ENCODE measurements at regions not wholly inside any gene's neighbourhood (a gene's known extent, or its start where the extent isn't known, plus 50 kb on each side); places are given as distances from the start of the nearest gene placed in this dataset.

DNA sequence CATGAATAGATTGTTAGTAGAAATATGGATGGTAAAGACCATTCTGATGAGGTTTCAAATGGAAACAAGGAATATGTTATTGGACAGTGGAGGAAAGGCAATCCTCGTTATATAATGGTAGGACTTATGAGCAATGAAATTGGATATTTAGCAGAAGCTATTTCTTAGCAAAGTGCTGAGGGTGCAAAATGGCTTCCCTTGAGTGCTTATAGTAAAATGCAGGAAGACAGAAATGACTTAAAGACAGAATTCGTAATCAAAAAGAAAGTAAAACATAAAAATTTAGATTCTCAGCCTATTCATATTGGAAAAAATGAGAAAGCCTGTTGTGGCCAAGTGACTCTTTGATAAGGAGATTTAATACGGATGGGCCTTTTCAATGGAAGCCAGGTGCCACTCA lies 102.1 kb upstream of the ADRA1B start:
- no peak overlapping the region for H3K27ac Mint-ChIP-seq

DNA sequence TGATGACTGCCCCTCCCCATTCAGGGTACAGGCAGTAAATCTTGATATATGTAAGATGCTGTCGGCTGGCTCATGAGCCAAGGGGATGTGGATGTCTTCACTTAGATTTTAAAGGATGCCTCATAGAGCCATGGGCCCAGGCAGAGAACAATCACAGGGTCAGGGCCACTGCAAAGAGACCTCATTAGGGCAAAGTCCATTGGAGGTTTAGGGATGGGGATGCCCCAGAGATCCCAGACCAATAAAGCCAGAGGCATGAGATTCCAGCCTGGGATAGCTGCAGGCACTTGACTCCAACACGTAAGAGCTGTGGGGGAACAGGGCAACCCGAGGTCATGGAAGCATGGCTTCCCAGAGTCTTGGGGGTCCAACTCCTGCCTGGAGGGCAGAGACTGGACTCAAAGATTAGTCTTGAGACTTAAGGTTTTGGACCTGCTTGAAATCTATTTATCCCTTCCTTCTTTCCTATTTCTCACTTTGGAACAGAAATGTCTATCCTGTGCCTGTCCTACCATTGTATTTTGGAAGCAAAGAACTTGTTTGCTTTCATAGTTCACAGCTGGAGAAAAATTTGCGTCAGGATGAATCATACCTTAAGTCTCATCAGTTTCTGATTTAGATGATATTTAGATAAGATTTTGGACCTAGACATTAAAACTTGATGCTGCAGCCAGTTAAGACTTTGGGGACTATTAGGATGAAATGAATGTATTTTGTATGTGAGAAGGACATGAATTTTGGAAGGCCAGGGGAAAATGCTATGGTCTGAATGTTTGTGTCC lies 101.3 kb upstream of the ADRA1B start:
- Mint-ChIP-seq H3K27me3 (peaks cover 3% of the 10 kb centered on the region), H3K4me1 (no peaks in the 10 kb centered on the region), H3K9me3 (peaks cover 2% of the 10 kb centered on the region), H3K27ac (no peak overlapping the region), H3K4me3 (no peak overlapping the region), H3K36me3 (no peaks in the 10 kb centered on the region)
- CTCF ChIA-PET, result no interaction called here
- no peak for DNase-seq

More for the DNA sequence above, 102.1 kb upstream of the ADRA1B start:
- DNase-seq, result no peak
- no peaks in the 10 kb centered on the region for H3K27me3 Mint-ChIP-seq
- H3K36me3 Mint-ChIP-seq, result no peaks in the 10 kb centered on the region
- no peaks in the 10 kb centered on the region for H3K4me1 Mint-ChIP-seq
- CTCF ChIA-PET, result no interaction called here
- H3K9me3 Mint-ChIP-seq, result peaks cover 2% of the 10 kb centered on the region
- H3K4me3 Mint-ChIP-seq, result no peak overlapping the region

DNA sequence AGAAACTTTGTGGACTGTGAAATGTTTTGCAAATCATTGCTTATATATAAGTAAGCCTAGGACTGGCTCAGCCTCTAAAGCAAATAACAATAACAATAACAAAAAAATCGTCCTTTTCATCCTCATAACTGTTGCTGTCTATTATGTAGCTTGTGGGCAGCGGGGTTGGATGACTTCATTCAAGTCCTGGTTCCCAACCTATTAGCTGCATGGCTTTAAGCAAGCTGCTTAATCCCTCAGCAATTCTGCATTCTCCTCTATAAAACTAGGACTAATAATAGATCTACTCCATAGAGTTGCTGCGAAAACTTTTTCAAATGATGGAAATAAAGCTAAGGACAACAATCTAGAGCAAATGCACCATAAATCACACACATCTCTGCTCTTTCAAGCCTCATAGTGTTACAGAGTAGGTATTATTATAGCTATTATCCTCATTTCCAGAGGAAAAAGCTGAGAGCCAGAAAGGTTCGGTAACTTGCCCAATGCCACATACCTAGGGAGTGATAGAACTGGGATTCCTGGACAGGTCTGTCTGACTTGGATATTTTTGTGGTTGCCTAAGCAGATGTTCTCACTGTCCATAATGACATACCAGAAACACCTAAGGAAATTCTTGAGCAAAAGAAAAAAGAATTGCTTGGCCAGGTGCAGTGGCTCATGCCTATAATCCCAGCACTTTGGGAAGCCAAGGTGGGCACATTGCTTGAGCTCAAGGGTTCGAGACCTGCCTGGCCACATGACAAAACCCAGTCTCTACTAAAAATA lies 98.8 kb upstream of the ADRA1B start:
- Mint-ChIP-seq H3K4me1 (no peaks in the 10 kb centered on the region), H3K27me3 (peaks cover 13% of the 10 kb centered on the region), H3K36me3 (no peaks in the 10 kb centered on the region), H3K9me3 (no peaks in the 10 kb centered on the region), H3K27ac (no peak overlapping the region), H3K4me3 (no peak overlapping the region)
- no peak for DNase-seq
- CTCF ChIA-PET, result no interaction called here

DNA sequence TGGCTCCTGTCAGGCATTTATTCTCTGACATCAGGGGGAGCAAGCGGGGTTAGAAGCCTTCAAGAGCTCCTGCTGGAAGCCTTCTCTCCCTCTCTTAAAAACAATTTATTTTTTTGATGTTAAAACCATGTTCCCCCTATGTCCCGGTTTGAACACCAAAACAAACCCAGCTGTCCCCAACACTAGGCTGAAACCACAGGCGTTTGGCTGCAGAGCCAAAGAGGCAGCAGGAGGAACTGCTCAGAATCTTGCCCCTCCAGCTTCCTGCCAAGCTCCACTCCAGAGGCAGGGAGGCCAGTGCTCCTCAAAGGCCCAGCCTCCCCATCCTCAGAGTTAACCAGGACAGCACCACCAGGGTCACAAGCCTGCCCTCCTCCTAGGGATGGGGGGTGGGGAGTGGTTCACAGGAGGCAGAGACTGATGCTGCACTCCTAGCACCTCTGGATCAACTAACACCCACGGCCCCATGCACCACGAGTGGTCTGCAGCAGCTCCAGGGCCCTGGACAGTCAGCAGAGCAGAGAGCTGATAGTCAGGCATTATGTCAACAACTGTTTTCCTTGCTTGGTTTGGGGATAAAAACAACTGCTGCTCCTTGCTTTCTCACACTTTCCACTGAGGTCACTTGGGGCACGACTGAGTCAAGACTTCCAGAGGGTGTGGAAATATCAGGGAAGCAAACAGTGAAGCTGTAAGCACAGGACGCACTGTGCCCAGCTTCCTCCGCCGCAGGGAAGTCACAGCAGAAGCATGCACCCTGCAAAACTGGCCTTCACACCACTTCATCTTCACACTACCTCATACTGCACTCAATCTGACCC lies 96.5 kb upstream of the ADRA1B start:
- Mint-ChIP-seq H3K36me3 (no peaks in the 10 kb centered on the region), H3K27ac (no peak overlapping the region), H3K9me3 (no peaks in the 10 kb centered on the region), H3K27me3 (peaks cover 18% of the 10 kb centered on the region), H3K4me3 (no peak overlapping the region), H3K4me1 (no peaks in the 10 kb centered on the region)
- CTCF ChIA-PET, result no interaction called here
- no peak for DNase-seq

DNA sequence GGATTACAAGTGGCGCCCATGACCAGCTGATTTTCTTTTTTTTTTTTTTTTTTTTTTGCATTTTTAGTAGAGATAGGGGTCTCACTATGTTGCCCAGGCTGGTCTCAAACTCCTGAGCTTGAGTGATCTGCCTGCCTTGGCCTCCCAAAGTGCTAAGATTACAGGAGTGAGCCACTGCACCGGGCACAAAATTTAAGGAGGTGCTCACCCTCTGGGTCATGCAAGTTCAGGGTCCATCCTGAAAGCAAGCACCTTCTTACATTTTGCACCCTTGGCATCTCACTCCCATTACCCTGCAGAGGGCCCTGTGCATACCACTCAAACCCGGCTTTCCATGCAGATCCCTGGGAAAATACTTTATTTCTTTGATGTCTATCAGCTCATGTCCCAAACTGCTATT lies 95.6 kb upstream of the ADRA1B start:
- CTCF ChIA-PET, result no interaction called here
- no peak overlapping the region for H3K4me3 Mint-ChIP-seq
- H3K4me1 Mint-ChIP-seq, result no peaks in the 10 kb centered on the region
- no peak for DNase-seq
- H3K36me3 Mint-ChIP-seq, result no peaks in the 10 kb centered on the region
- no peak overlapping the region for H3K27ac Mint-ChIP-seq
- H3K27me3 Mint-ChIP-seq, result peaks cover 18% of the 10 kb centered on the region
- no peaks in the 10 kb centered on the region for H3K9me3 Mint-ChIP-seq

DNA sequence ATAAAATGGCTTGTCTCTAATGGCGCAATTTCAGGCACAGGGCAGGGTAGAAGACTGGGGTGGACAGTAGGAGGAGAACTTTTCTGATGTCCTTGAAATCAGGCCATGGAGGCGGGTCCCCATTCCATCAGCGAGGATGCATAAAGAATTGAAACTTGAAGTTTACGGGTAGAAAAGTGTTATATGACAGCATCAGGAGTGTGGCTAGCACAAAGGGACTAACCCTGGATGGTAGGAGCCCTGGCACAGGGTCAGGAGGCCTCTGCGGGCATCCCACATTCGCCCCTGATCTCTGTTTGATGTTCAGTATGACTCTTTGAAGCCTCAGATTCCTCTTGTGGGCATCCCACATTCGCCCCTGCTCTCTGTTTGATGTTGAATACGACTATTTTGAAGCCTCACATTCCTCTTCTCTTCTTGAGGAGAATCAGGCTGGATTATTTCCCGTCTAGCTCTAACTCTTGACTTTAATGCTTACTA lies 94.8 kb upstream of the ADRA1B start:
- Mint-ChIP-seq H3K36me3 (no peaks in the 10 kb centered on the region), H3K27ac (no peak overlapping the region), H3K4me3 (no peak overlapping the region), H3K9me3 (no peaks in the 10 kb centered on the region), H3K27me3 (peaks cover 18% of the 10 kb centered on the region), H3K4me1 (no peaks in the 10 kb centered on the region)
- CTCF ChIA-PET, result no interaction called here
- no peak for DNase-seq

DNA sequence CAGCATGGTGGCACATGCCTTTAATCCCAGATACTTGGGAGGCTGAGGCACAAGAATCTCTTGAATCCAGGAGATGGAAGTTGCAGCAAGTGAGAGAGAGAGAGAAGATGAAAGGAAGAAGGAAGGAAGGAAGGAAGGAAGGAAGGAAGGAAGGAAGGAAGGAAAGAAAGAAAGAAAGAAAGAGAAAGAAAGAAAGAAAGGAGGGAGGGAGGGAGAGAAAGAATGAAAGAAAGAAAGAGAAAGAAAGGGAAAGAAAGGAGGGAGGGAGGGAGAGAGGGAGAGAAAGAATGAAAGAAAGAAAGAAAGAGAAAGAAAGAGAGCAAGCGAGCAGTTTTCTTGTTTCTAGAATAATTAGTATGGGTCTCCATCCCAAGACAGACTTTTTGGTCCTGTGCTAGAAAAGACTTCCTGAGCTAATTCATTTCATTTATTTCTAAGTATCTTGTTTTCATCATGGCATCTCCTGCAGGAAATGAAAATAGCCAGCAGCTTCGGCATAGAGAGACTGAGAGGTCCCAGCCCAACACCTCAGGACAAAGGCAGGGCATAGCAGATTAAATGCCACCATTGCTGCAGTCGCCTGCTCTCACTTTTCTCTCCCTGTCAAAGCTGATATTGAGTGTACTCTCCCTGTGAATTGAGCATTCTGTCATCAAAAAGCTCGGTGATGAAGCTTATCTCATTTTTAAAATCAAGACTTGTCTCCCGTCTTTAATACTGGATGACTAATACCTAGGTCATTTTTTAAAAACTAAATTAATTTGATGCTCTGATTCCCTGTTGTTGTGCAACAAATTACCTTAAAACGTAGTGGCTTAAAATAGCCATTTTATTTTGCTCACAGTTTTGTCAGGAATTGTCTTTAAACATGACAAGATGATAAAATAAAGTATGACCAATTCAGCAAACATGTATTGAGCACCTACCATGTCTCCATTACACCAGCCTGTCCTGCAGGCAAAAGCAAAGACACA lies 91.8 kb upstream of the ADRA1B start:
- CTCF ChIA-PET, result no interaction called here
- Mint-ChIP-seq H3K27ac (no peak overlapping the region), H3K27me3 (peaks cover 18% of the 10 kb centered on the region), H3K4me1 (no peaks in the 10 kb centered on the region), H3K4me3 (no peak overlapping the region), H3K36me3 (no peaks in the 10 kb centered on the region), H3K9me3 (no peaks in the 10 kb centered on the region)
- no peak for DNase-seq

DNA sequence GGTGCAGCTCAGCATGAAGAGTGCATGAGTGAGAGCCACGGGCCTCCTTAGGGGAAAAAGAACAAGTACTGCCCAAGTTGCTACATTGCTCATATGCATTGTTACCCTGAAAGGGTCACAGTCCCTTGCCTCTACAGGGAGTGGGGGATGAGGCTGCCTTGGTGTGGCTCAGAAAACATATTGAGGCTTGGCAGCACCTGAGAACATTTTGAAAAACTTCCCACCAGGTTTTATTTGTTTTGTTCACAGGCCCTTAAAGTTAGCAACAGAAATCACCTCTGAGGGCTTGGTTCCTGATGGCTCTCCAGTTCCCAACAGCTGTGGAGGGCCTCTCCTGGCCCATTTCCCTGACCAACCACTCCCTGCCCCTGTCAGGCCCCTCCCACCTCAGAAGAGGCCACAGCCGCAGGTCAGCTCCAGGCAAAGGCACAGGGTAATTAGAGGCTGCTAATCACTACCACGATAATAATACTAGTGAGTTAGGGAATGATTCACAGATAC lies 90.7 kb upstream of the ADRA1B start:
- H3K9me3 Mint-ChIP-seq, result no peaks in the 10 kb centered on the region
- H3K4me3 Mint-ChIP-seq, result no peak overlapping the region
- H3K27me3 Mint-ChIP-seq, result peaks cover 10% of the 10 kb centered on the region
- no peak for DNase-seq
- H3K36me3 Mint-ChIP-seq, result no peaks in the 10 kb centered on the region
- no peaks in the 10 kb centered on the region for H3K4me1 Mint-ChIP-seq
- H3K27ac Mint-ChIP-seq, result no peak overlapping the region
- CTCF ChIA-PET, result no interaction called here

DNA sequence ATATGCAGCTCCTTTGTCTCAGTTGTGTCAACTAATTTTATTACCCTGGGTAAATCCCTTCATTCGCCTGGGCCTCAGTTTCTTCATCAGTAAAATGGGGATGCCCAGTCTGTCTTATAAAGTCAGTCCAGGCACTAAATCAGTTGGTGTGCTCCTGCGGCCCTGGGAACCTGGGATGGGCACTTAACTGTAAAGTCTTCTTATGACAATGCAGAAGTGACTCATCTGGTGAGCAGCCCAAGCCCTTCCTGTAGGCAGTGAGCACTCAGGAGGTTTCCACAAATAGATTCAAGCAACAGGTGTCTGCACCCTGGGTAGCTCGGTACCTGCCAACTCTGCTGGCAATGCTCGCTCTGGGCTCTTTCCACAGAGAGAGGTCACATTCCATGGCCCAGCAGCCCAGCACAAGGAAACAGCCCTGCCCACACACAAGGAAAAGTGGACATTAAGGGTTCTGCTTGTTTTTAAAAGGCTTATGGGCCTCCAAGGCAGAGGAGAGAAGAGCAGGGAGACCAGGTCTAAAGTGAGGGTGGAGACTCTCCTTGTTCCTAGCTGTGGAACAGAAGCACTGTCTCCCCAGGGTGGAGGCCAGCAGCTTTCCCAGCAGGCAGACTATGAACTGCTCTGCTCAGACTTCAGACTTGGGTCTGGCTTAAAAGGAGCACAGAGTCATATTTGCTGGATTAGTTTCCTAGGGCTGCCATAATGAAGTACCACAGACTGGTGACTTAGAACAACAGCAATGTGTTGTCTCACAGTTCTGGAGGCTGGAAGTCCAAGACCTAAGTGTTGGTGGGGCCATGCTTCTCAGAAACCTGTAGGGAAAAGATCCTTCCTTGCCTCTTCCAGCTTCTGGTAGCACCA lies 89.7 kb upstream of the ADRA1B start:
- no peak for DNase-seq
- CTCF ChIA-PET, result no interaction called here
- H3K9me3 Mint-ChIP-seq, result no peaks in the 10 kb centered on the region
- H3K4me3 Mint-ChIP-seq, result no peak overlapping the region
- H3K4me1 Mint-ChIP-seq, result no peaks in the 10 kb centered on the region
- peaks cover 9% of the 10 kb centered on the region for H3K27me3 Mint-ChIP-seq
- no peaks in the 10 kb centered on the region for H3K36me3 Mint-ChIP-seq
- H3K27ac Mint-ChIP-seq, result no peak overlapping the region

DNA sequence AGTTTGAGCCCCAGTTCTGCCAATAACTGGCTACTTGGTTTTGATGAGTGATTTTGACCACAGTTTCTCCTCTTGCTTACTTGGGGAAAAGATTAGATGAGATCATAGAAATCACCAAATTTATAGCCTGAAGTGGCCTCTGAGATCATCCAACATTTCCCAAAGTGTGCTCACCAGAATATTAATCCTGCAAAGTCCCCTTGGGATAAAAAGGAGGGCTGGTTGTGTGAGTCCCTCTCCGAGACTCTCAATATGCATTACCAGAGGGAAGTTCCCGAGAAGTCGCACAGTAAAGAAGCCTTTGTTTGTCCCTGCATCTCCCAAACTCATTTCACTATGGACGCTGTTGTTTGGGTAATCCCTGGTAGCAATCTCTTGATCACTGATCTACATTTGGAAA lies 88.4 kb upstream of the ADRA1B start:
- no peak overlapping the region for H3K4me3 Mint-ChIP-seq
- CTCF ChIA-PET, result no interaction called here
- DNase-seq, result no peak
- no peak overlapping the region for H3K27ac Mint-ChIP-seq
- H3K4me1 Mint-ChIP-seq, result no peaks in the 10 kb centered on the region
- no peaks in the 10 kb centered on the region for H3K36me3 Mint-ChIP-seq
- no peaks in the 10 kb centered on the region for H3K9me3 Mint-ChIP-seq
- peaks cover 9% of the 10 kb centered on the region for H3K27me3 Mint-ChIP-seq

DNA sequence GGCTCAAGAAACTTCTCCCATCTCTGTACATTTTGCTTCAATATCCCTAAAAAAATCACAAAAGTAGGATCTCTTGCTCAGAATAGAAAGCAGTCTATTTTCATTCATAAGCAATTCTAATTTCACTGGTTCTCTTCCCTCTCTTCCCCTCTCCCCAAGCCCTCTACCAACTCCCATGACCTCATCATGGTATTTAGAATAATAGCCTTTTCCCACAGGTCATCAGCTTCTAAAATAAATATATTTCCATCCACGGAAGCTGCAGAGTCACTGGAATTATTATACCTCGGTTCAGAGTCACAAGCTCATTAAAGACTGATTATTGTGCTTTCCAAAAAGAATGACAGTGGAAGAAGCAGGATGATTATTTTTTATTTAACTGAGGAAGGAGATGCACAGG lies 84.2 kb upstream of the ADRA1B start:
- CTCF ChIA-PET, result no interaction called here
- H3K27ac Mint-ChIP-seq, result no peak overlapping the region
- peaks cover 5% of the 10 kb centered on the region for H3K27me3 Mint-ChIP-seq
- H3K36me3 Mint-ChIP-seq, result no peaks in the 10 kb centered on the region
- peaks cover 4% of the 10 kb centered on the region for H3K9me3 Mint-ChIP-seq
- DNase-seq, result no peak
- no peaks in the 10 kb centered on the region for H3K4me1 Mint-ChIP-seq
- no peak overlapping the region for H3K4me3 Mint-ChIP-seq

DNA sequence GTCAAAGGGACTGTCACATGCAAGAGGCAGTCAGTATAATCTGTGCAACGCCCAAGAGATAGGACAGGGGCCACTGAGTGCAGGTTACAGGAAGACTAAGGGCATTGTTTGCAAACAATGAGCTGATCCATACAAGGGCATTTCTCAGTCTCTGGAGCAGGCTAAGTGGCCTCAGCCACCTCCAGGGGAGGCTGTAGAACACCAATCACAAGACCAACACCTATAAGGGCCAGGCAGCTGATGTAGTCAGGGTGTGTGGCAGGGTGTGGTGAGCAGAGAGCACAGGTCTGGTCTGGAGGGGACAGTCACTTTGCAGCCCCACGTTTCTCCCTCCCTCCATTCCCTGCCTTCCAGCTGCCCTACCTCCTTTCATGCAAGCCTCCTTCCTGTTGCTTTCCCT lies 83.2 kb upstream of the ADRA1B start:
- no peak overlapping the region for H3K27ac Mint-ChIP-seq
- H3K27me3 Mint-ChIP-seq, result peaks cover 5% of the 10 kb centered on the region
- DNase-seq, result no peak
- peaks cover 4% of the 10 kb centered on the region for H3K9me3 Mint-ChIP-seq
- H3K36me3 Mint-ChIP-seq, result no peaks in the 10 kb centered on the region
- CTCF ChIA-PET, result no interaction called here
- H3K4me1 Mint-ChIP-seq, result no peaks in the 10 kb centered on the region
- no peak overlapping the region for H3K4me3 Mint-ChIP-seq

DNA sequence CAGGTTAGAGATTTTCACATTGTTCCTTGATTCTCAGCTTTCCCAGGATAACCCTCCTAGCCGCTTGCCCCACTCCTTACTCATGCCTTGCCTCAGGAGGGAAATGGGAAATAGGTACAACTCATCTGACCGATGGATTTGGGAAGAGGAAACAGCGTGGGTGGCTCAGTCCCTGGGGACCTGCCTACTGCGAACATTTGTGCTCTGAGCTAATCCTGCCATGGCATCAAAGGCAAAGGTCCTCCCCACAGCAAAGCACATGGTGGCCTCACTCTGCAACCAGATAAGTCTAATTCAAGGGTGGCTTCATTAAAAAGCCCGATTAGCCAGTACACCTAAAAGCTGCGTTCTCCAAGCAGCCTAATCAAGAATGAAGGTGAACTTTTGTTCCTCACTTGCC lies 82.4 kb upstream of the ADRA1B start:
- no peaks in the 10 kb centered on the region for H3K4me1 Mint-ChIP-seq
- no peaks in the 10 kb centered on the region for H3K36me3 Mint-ChIP-seq
- H3K9me3 Mint-ChIP-seq, result peaks cover 4% of the 10 kb centered on the region
- CTCF ChIA-PET, result no interaction called here
- H3K4me3 Mint-ChIP-seq, result no peak overlapping the region
- no peak overlapping the region for H3K27ac Mint-ChIP-seq
- peaks cover 5% of the 10 kb centered on the region for H3K27me3 Mint-ChIP-seq
- no peak for DNase-seq
